Erythroblast (primary cell): ENCODE measurements at regions not wholly inside any gene's neighbourhood (a gene's known extent, or its start where the extent isn't known, plus 50 kb on each side); places are given as distances from the start of the nearest gene placed in this dataset.

ENCODE experiments used
- GATA1 ChIP-seq: IDR thresholded peaks from 2 replicates; pipeline ENCODE4 v1.6.1; 2011; ENCODE audit warnings: low read depth, mild to moderate bottlenecking, control low read depth, low read length, moderate library complexity
- POLR2A ChIP-seq: IDR thresholded peaks from 2 replicates; pipeline ENCODE4 v1.6.1; 2011; ENCODE audit warnings: mild to moderate bottlenecking, low read length

DNA sequence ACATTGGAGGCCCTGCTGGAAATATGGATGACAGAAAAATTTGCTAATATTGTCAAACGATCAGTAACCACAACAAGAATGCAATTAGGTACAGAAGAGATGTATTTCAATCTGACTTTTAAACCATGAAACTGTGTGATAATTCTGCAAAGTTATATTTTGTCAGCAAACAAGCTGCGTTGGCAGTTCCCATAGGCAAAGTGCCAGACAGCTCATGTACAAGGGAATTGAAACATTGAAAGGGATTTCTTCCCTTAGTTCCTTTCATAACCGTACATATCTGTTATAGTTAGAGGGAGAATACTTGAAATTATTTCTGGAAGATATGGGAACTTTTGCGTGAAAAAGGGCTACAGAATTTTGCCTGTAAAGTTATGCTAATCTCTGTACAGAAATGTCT lies 419.4 kb upstream of the PTGER4 start:
- TF ChIP-seq POLR2A: no peak
- no peak for TF ChIP-seq GATA1
